Kidney tubule cell (primary cell): ENCODE measurements at regions not wholly inside any gene's neighbourhood (a gene's known extent, or its start where the extent isn't known, plus 50 kb on each side); places are given as distances from the start of the nearest gene placed in this dataset.

Source experiments
- DNase-seq: peaks from one replicate; pipeline ENCODE4 v3.0.0-alpha.2; 2018; ENCODE audit warnings: low spot score

DNA sequence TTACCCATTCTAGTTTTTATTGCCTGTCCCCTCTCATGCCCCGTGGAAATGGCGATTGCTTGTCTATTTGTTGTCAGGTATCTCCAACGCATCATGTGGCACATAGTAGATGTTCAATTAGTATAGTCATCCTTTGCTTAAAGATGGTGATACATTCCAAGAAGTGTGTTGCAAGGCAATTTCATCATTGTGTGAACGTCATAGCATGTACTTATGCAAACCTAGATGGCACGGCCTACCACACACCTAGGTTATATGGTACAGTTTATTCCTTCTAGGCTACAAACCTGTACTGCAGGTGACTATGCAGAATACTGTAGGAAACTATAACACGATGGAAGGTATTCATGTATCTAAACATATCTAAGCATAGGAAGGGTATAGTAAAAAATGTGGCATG, 163.9 kb upstream of the DAPK1 start:
- DNase-seq = no peak

GRCh38 chr9:87334366-87334765, 163.3 kb upstream of the DAPK1 start:
- DNase-seq = no peak

GRCh38 chr9:87336407-87336806, 161.3 kb upstream of the DAPK1 start:
- DNase-seq = peak; percentile 28

GRCh38 chr9:87336914-87337333, 160.7 kb upstream of the DAPK1 start:
- peak; percentile 86 for DNase-seq

GRCh38 chr9:87337335-87338087, 160.2 kb upstream of the DAPK1 start:
- peak; percentile 88 for DNase-seq

DNA sequence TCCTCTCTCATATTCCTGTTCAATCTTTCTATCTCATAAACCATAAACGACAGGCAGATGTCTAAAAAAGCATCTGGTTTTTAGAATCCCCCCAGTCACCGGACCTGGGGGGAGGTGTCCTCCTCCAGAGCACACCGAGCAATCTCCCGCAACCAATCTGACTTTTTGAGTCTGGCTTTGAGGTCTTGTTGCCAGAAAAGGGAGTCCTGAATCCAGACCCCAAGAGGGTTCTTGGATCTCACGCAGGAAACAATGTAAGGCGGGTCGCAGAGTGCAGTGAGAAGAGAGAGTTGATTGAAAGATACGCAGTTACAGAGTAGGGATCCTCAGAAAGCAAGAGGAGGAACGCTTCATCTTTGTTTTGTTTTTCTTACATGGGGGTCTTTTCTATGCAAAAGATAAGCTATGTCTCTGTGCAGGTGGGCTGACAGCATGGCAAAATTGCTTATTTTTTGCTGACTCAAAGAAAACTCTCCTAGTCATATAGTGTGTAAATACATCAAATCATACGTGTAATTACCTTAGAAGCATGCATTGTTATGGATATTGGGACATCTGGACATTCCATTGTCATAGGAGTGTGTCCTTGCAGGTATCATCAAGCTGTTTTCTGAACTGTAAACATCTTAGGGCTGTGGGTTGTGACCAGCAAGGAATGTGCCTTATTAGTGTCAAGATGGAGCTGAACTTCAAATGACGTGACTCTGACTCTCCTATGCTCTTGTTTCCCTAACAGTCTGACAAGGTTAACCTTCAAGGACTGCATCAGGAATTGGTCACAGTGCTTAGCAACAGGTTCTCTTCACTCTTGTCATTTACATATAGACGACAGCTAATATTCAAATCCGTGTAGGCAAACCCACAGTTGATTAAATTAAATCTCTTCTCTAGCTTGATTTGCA, 159.3 kb upstream of the DAPK1 start:
- peak; percentile 79 for DNase-seq

DNA sequence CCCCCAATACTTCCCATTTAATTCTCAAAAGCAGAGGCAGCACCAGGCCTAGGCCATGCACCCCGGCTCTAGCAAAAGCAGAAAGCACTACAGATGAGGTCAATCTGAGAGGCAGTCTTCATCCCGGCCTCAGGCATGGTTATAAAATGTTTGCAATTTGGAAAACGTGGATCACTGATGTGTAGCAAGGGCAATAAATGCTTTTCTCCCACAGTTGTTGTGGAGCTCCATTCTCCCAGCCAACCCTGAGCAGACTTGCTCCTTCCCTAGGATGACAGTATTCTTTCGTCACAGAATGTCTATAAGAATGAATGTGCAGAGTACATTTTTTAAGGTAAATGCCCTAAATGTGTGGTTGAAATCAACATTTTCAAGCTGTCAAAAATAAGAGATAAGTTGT, 157.3 kb upstream of the DAPK1 start:
- DNase-seq = no peak

DNA sequence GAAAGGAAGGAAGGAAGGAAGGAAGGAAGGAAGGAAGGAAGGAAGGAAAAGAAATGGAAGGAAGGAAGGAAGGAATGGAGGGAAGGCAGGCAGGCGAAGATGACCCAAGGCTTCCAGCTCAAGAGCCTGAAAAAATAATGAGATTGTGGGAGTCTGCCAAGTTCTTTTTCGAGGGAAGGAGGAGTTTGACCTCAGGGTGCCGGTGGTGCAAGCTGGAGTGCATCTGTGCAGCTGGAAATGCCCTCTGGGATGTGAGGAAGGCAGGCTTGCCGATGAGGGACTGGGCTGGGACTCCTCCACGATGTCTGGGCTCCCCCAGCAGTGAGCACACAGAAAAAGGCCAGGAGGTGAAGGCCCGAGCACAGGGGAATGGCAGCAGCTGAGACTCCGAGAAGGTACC, 154.9 kb upstream of the DAPK1 start:
- DNase-seq = no peak

- DNase-seq = peak; percentile 39
These were observed 153.7 kb upstream of the DAPK1 start for GRCh38 chr9:87343816-87344430.

- DNase-seq = no peak
These were observed 151.5 kb upstream of the DAPK1 start for GRCh38 chr9:87346061-87346665.

- peak; percentile 45 for DNase-seq
These were observed 146.8 kb upstream of the DAPK1 start for GRCh38 chr9:87350915-87351314.

- no peak for DNase-seq
These were observed 144.4 kb upstream of the DAPK1 start for GRCh38 chr9:87353301-87353700.

GRCh38 chr9:87354147-87354546, 143.5 kb upstream of the DAPK1 start:
- DNase-seq = no peak

GRCh38 chr9:87357600-87357999, 140.1 kb upstream of the DAPK1 start:
- no peak for DNase-seq

GRCh38 chr9:87359264-87359663, 138.4 kb upstream of the DAPK1 start:
- no peak for DNase-seq

DNA sequence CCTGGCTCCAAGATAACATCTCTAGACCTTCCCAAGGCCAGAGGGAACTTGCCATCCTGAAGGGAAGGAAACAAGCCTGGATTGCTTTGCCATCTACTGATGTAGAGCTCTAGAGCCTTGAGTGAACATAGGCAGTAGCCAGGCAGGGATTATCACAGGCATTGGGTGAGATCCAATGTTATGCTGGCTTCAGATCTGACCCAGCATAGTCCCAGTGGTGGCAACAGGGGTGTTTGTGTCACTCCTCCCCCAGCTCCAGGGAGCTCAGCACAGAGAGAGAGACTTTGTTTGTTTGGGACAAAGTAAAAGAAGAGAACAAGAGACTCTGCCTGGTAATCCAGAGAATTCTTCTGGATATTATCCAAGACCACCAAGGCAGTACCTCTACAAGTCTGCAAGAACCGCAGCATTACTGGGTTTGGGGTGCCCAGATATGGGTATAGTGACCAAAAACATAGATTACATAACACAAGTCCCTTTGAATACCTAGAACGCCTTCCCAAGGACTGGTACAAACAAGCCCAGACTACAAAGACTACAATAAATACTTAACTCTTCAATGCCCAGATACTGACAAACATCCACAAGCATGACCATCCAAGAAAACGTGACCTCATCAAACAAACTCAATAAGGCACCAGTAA, 137.6 kb upstream of the DAPK1 start:
- no peak for DNase-seq

- DNase-seq = no peak
These were observed 127.5 kb upstream of the DAPK1 start for GRCh38 chr9:87370049-87370685.

- DNase-seq = no peak
These were observed 125.8 kb upstream of the DAPK1 start for GRCh38 chr9:87371795-87372355.

DNA sequence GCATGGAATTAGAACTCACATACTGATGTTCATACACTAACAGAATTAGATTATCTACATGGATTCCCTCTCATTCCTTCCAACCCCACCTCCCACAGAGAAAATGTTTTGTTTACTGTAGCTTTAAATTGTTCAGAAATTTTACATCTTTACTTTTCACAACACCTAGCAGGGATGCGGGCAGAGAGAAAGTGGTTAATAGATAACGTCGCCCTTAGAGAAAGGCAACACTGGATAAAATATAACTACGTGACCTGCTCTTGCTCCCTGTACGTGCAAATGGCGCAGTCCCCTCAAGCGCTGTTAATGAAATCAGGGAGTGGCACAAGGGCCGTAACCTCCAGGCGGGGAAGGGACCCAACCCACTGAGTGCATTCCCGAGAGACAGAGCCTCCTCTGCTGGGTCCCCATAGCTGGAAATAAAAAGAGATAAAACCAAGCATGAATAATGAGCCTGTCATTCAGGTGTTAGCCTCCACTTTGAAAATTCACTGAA, 125.3 kb upstream of the DAPK1 start:
- peak; percentile 98 for DNase-seq

DNA sequence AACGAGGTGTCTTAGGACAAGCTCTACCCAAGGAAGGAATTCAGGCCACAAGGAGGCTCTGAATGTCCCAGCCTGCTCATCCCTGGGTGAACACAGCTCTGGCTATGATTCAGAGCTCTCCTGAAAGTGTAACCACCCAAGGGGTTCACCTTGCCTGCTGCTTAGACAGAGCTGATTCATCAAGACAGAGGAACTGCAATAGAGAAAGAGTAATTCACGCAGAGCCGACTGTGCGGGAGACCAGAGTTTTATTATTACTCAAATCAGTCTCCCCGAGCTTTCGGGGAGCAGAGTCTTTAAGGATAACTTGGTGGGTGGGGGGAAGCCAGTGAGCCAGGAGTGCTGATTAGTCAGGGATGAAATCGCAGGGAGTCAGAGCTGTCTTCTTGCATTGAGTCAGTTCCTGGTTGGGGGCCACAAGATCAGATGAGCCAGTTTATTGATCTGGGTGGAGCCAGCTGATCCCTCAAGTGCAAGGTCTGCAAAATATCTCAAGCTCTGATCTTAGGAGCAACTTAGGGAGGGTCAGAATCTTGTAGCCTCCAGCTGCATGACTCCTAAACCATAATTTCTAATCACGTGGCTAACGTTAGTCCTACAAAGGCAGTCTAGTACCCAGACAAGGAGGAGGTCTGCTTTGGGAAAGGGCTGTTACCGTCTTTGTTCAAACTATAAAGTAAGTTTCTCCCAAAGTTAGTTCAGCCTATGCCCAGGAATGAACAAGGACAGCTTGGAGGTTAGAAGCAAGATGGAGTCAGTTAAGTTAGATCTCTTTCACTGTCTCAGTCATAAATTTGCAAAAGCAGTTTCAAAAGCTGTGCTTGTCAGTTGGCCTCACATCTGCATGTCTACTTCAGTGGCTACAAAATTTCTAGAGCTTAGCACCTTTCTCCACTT, 123.4 kb upstream of the DAPK1 start:
- DNase-seq = peak; percentile 99
